IMR-90 (cell line): ENCODE measurements at regions not wholly inside any gene's neighbourhood (a gene's known extent, or its start where the extent isn't known, plus 50 kb on each side); places are given as distances from the start of the nearest gene placed in this dataset.
A peak's percentile ranks its signal among the peaks of the same experiment; 100 is the strongest.
"Not testable (repeated sequence)": the region's sequence is repeated elsewhere in the genome, so short reads cannot be mapped to it uniquely, and the experiment has no call there.

Experiments used
- ATAC-seq: fragments of 200-7000 bp; cut with Tn5 transposase; 2 replicates; pipeline ENCODE4 v1.9.1; 2020; ENCODE audit warnings: low read depth, mild to moderate bottlenecking, moderate library complexity
- BruUV-seq: library from RNA; stranded (reverse); fragments of 400-500 nt; replicated peaks from 2 replicates; lab custom pipeline; 2021; lab: Mats Ljungman, UMichigan
- CTCF ChIA-PET: fragments of 300-600 bp; formaldehyde crosslinking; extraction: SDS; loops from one replicate; lab custom pipeline; 2021; ENCODE audit warnings: antibody characterized with exemption; lab: Yijun Ruan, JAX
- POLR2A ChIA-PET: fragments of 300-600 bp; sonication (Branson Sonifier 250); formaldehyde crosslinking; loops from one replicate; lab custom pipeline; 2022; ENCODE audit warnings: antibody characterized with exemption; ENCODE audit not compliant: unreplicated experiment; lab: Charles Lee
- DNase-seq: peaks from one replicate; pipeline ENCODE4 v3.0.0; 2013
- H2AFZ ChIP-seq: replicated peaks from 2 replicates; pipeline ENCODE3; 2013; ENCODE audit warnings: low read length, mild to moderate bottlenecking; ENCODE audit not compliant: poor library complexity
- H2AK5ac ChIP-seq: 2 replicates; pipeline ENCODE4 v1.6.1; 2013; ENCODE audit warnings: low read depth, low read length, inconsistent platforms
- H2AK9ac ChIP-seq: replicated peaks from 2 replicates; pipeline ENCODE3; 2013; ENCODE audit warnings: mild to moderate bottlenecking, low read depth, low read length, moderate library complexity; ENCODE audit not compliant: poor library complexity
- H2BK120ac ChIP-seq: 2 replicates; pipeline ENCODE4 v1.6.1; 2013; ENCODE audit warnings: low read depth, low read length, inconsistent platforms
- H2BK15ac ChIP-seq: 3 replicates; pipeline ENCODE4 v1.6.1; 2013; ENCODE audit warnings: low read depth, low read length, inconsistent platforms
- H2BK20ac ChIP-seq: 2 replicates; pipeline ENCODE4 v1.6.1; 2013; ENCODE audit warnings: low read depth, mild to moderate bottlenecking, inconsistent platforms, low read length, moderate library complexity
- H2BK5ac ChIP-seq: 2 replicates; pipeline ENCODE4 v1.6.1; 2013; ENCODE audit warnings: mild to moderate bottlenecking, low read depth, low read length, inconsistent platforms; ENCODE audit not compliant: poor library complexity, severe bottlenecking
- H3K14ac ChIP-seq: replicated peaks from 2 replicates; pipeline ENCODE4 v1.6.1; 2013; ENCODE audit warnings: low read depth, low read length, inconsistent platforms
- H3K18ac ChIP-seq: 2 replicates; pipeline ENCODE4 v1.6.1; 2013; ENCODE audit warnings: low read depth, low read length, control low read depth
- H3K23ac ChIP-seq: 2 replicates; pipeline ENCODE4 v1.6.1; 2013; ENCODE audit warnings: low read depth, low read length, inconsistent platforms
- H3K27ac ChIP-seq: 2 replicates; pipeline ENCODE4 v1.5.1; 2013; ENCODE audit warnings: mild to moderate bottlenecking, control low read depth, low read length; ENCODE audit not compliant: insufficient read depth
- H3K27me3 ChIP-seq: 2 replicates; pipeline ENCODE4 v1.6.1; 2013; ENCODE audit warnings: low read length; ENCODE audit not compliant: control insufficient read depth, insufficient read depth
- H3K36me3 ChIP-seq: 2 replicates; pipeline ENCODE4 v1.6.1; 2013; ENCODE audit warnings: low read length, mixed read lengths; ENCODE audit not compliant: control insufficient read depth, insufficient read depth
- H3K4ac ChIP-seq: 2 replicates; pipeline ENCODE4 v1.6.1; 2013; ENCODE audit warnings: low read depth, low read length, inconsistent platforms
- H3K4me1 ChIP-seq: 2 replicates; pipeline ENCODE4 v1.6.1; 2013; ENCODE audit warnings: low read length, mixed read lengths; ENCODE audit not compliant: control insufficient read depth, insufficient read depth
- H3K4me2 ChIP-seq: 2 replicates; pipeline ENCODE4 v1.6.1; 2013; ENCODE audit warnings: low read depth, mild to moderate bottlenecking, control low read depth, low read length, moderate library complexity
- H3K4me3 ChIP-seq: 2 replicates; pipeline ENCODE4 v1.5.1; 2013; ENCODE audit warnings: low read depth, mild to moderate bottlenecking, control low read depth, low read length, moderate library complexity; ENCODE audit not compliant: insufficient read depth
- H3K56ac ChIP-seq: 2 replicates; pipeline ENCODE4 v1.6.1; 2013; ENCODE audit warnings: low read length, inconsistent platforms; ENCODE audit not compliant: insufficient read depth; ENCODE audit errors: extremely low read depth
- H3K79me1 ChIP-seq, 2 experiments: 2 replicates each; pipeline ENCODE4 v1.6.1; 2013; ENCODE audit warnings: low read length in 2 of 2, inconsistent platforms in 1 of 2, low read depth in 1 of 2
- H3K9ac ChIP-seq: 2 replicates; pipeline ENCODE4 v1.6.1; 2013; ENCODE audit warnings: low read depth, low read length, control low read depth
- H3K9me1 ChIP-seq: 2 replicates; pipeline ENCODE4 v1.6.1; 2013; ENCODE audit warnings: low read length, inconsistent platforms; ENCODE audit not compliant: insufficient read depth
- H3K9me3 ChIP-seq: 2 replicates; pipeline ENCODE4 v1.6.1; 2013; ENCODE audit warnings: low read length; ENCODE audit not compliant: control insufficient read depth, insufficient read depth
- H4K20me1 ChIP-seq: 2 replicates; pipeline ENCODE4 v1.6.1; 2013; ENCODE audit warnings: low read length, inconsistent platforms; ENCODE audit not compliant: insufficient read depth
- H4K5ac ChIP-seq: 2 replicates; pipeline ENCODE4 v1.6.1; 2013; ENCODE audit warnings: mild to moderate bottlenecking, low read depth, low read length, control low read depth
- H4K8ac ChIP-seq, 2 experiments: 2 replicates each; pipeline ENCODE4 v1.6.1; 2013; ENCODE audit warnings: low read depth in 2 of 2, low read length in 2 of 2, control low read depth in 1 of 2, inconsistent platforms in 1 of 2
- H4K91ac ChIP-seq: 2 replicates; pipeline ENCODE4 v1.6.1; 2013; ENCODE audit warnings: low read depth, low read length, inconsistent platforms; ENCODE audit not compliant: insufficient read depth
- RAD21 ChIP-seq: IDR thresholded peaks from 2 replicates; pipeline ENCODE4 v1.6.1; 2012; ENCODE audit warnings: low read length, improper control_type of control experiment
- SMC3 ChIP-seq: fragments of 150-350 bp; IDR thresholded peaks from 2 replicates; pipeline ENCODE4 v1.6.1; 2016; ENCODE audit warnings: low read depth, mild to moderate bottlenecking, antibody characterized with exemption, low read length, moderate library complexity
- WGBS, 2 experiments: methylation state at CpG; one replicate each; pipeline versions ENCODE4 v1.1.5 to v1.1.7; 2013; ENCODE audit warnings: missing lambda C conversion rate in 2 of 2; ENCODE audit not compliant: insufficient read length in 1 of 2; ENCODE audit errors: extremely low coverage in 2 of 2; 5-methylcytosine and 5-hydroxymethylcytosine counted together
- dilution Hi-C: fragments of 300-500 bp; cut with HindIII; formaldehyde crosslinking; loops from one replicate; pipeline ENCODE4 v1.14.3; 2018; ENCODE audit warnings: low sequenced_read_pairs; ENCODE audit not compliant: unreplicated experiment
- in situ Hi-C: fragments of 300-500 bp; cut with MboI; formaldehyde crosslinking; loops from 3 replicates; pipeline ENCODE4 v1.14.3; 2019; ENCODE audit warnings: low sequenced_read_pairs, inconsistent platforms, mixed read lengths
- intact Hi-C: fragments of 100-400 bp; cut with micrococcal nuclease; formaldehyde crosslinking; loops from 2 replicates; pipeline ENCODE4 v1.10.0; 2022
- TF ChIP-seq, protein P1 (sequence below): conservative IDR thresholded peaks from 2 replicates; pipeline ENCODE4 v1.5.1; 2012; ENCODE audit warnings: mild to moderate bottlenecking, low read depth, low read length, improper control_type of control experiment

DNA sequence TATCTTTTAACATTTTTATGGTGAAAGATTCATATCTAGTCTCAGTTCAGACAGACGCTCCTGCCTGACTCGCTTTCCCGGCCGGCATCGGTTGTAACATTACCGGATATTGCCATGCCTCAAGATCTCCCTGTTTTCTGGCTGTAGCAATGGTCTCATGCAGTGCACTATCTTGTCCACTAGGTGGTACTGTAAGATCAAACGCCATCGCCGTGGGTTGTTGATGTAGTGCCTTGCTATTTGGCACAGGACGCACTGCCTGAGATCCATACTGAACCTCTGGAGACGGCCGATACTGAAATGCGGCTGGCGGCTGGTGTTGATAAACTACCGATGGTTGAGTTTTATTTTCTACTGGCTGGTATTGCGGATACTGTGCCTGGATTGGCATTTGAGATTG is 75.9 kb upstream of the ZNF195 start:
- CTCF ChIA-PET, dilution Hi-C loops, H4K91ac ChIP-seq, H3K4me3 ChIP-seq, H3K4me1 ChIP-seq, H4K8ac ChIP-seq, H2BK5ac ChIP-seq, H3K79me1 ChIP-seq, H4K20me1 ChIP-seq, H2BK120ac ChIP-seq, ATAC-seq, H3K14ac ChIP-seq, H3K9me1 ChIP-seq, H2BK20ac ChIP-seq, H2AFZ ChIP-seq, H3K27me3 ChIP-seq, H3K4me2 ChIP-seq, POLR2A ChIA-PET, in situ Hi-C loops, H3K36me3 ChIP-seq, H2AK9ac ChIP-seq, H3K23ac ChIP-seq, BruUV-seq, H4K5ac ChIP-seq, H3K56ac ChIP-seq, H3K18ac ChIP-seq, H3K27ac ChIP-seq, H3K9ac ChIP-seq, H2BK15ac ChIP-seq, H3K9me3 ChIP-seq, H2AK5ac ChIP-seq, H3K4ac ChIP-seq: not testable (repeated sequence)
- intact Hi-C loops = loop anchor here (1.0 to 10.0 kb wide), 2 partner anchors 154 to 400 kb away; partner anchors contain the start of gene STIM1
- DNase-seq = peak; percentile 61
- TF ChIP-seq RAD21 (peak; percentile 59), SMC3 (peak; percentile 22; the same call in 1 of the 2 replicates)
- TF ChIP-seq, protein P1, sequence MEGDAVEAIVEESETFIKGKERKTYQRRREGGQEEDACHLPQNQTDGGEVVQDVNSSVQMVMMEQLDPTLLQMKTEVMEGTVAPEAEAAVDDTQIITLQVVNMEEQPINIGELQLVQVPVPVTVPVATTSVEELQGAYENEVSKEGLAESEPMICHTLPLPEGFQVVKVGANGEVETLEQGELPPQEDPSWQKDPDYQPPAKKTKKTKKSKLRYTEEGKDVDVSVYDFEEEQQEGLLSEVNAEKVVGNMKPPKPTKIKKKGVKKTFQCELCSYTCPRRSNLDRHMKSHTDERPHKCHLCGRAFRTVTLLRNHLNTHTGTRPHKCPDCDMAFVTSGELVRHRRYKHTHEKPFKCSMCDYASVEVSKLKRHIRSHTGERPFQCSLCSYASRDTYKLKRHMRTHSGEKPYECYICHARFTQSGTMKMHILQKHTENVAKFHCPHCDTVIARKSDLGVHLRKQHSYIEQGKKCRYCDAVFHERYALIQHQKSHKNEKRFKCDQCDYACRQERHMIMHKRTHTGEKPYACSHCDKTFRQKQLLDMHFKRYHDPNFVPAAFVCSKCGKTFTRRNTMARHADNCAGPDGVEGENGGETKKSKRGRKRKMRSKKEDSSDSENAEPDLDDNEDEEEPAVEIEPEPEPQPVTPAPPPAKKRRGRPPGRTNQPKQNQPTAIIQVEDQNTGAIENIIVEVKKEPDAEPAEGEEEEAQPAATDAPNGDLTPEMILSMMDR = peak; percentile 56
- no CpG with 5 or more reads among the region's 16 CpGs for WGBS, 2 experiments

DNA sequence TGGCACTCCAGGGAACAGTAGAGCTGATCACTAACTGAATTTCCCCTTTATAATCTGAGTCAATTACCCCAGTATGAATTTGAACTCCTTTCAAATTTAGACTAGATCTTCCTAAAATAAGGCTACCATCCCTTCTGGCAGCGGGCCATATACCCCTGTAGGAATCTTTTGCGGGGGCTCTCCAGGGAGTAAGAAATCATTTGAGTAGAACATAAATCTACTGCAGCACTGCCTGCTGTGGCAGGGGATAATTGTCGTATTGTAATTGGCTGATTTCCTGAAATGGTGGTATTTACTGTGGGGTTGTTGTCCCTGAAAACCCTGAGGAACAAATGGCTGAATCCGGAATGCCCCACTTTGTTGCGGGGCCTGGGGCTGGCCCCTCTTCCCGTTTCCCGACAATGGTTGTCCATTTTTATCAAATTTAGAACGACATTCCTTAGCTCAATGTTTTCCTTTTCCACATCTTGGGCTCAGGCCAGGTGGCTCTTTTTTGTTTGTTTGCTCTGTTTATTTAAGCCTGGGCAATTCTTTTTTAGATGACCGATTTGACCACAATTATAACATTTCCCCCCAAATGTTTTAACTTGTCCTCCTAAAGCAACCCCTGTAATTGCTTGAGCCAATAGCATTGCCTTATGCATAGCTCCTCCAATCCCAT is 74.8 kb upstream of the ZNF195 start:
- H3K56ac ChIP-seq, H2AFZ ChIP-seq, H3K27ac ChIP-seq, H3K27me3 ChIP-seq, H3K4me2 ChIP-seq, H3K9me1 ChIP-seq, H3K36me3 ChIP-seq, H3K14ac ChIP-seq, in situ Hi-C loops, ATAC-seq, H4K20me1 ChIP-seq, H3K4ac ChIP-seq, H3K79me1 ChIP-seq, H2BK120ac ChIP-seq, DNase-seq, H3K18ac ChIP-seq, H3K4me1 ChIP-seq, H4K8ac ChIP-seq, H3K23ac ChIP-seq, H2BK20ac ChIP-seq, H2BK5ac ChIP-seq, H2BK15ac ChIP-seq, H2AK9ac ChIP-seq, H3K9me3 ChIP-seq, H2AK5ac ChIP-seq, BruUV-seq, H4K91ac ChIP-seq, CTCF ChIA-PET, POLR2A ChIA-PET, dilution Hi-C loops, H3K4me3 ChIP-seq, H3K9ac ChIP-seq, H4K5ac ChIP-seq: not testable (repeated sequence)
- WGBS, 2 experiments = 40% methylated on average over 1 of the region's 9 CpGs; no CpG with 5 or more reads in 1 of the 2 experiments
- intact Hi-C loops = loop anchor here (1.0 to 10.0 kb wide), 2 partner anchors 156 to 401 kb away; partner anchors contain the start of gene STIM1
